DMS114 treated with DMSO at 0.1 percent for 48 hours (cell line): ENCODE measurements at regions not wholly inside any gene's neighbourhood (a gene's known extent, or its start where the extent isn't known, plus 50 kb on each side); places are given as distances from the start of the nearest gene placed in this dataset.

ENCODE experiments used
- DNase-seq: peaks from one replicate; lab custom pipeline; 2025; ENCODE audit not compliant: unreplicated experiment; lab: John Stamatoyannopoulos, UW

GRCh38 chr9:93900971-93901861 is 53.9 kb downstream of the BARX1 start:
- no peak for DNase-seq

- DNase-seq: no peak
Measured at GRCh38 chr9:93900436-93900819, 54.7 kb downstream of the BARX1 start.

- DNase-seq: no peak
Measured at GRCh38 chr9:93899609-93900435, 55.3 kb downstream of the BARX1 start.

GRCh38 chr9:93898502-93899426 is 56.4 kb downstream of the BARX1 start:
- no peak for DNase-seq

- DNase-seq: no peak
Measured at GRCh38 chr9:93898026-93898425, 57.1 kb downstream of the BARX1 start.

GRCh38 chr9:93897075-93897970 is 57.8 kb downstream of the BARX1 start:
- DNase-seq: no peak

GRCh38 chr9:93896496-93897033 is 58.6 kb downstream of the BARX1 start:
- DNase-seq: no peak

- no peak for DNase-seq
Measured at GRCh38 chr9:93896093-93896492, 59.1 kb downstream of the BARX1 start.

GRCh38 chr9:93895535-93895934 is 59.6 kb downstream of the BARX1 start:
- DNase-seq: no peak

GRCh38 chr9:93894691-93895079 is 60.5 kb downstream of the BARX1 start:
- no peak for DNase-seq

GRCh38 chr9:93893899-93894690 is 61.1 kb downstream of the BARX1 start:
- DNase-seq: no peak

GRCh38 chr9:93893194-93893593 is 62.0 kb downstream of the BARX1 start:
- no peak for DNase-seq

GRCh38 chr9:93892748-93893147 is 62.4 kb downstream of the BARX1 start:
- no peak for DNase-seq

- no peak for DNase-seq
Measured at GRCh38 chr9:93891549-93892310, 63.4 kb downstream of the BARX1 start.

GRCh38 chr9:93891050-93891449 is 64.1 kb downstream of the BARX1 start:
- no peak for DNase-seq

- no peak for DNase-seq
Measured at GRCh38 chr9:93890436-93890935, 64.7 kb downstream of the BARX1 start.

- no peak for DNase-seq
Measured at GRCh38 chr9:93886911-93887310, 68.2 kb downstream of the BARX1 start.

GRCh38 chr9:93884808-93885207 is 70.3 kb downstream of the BARX1 start:
- no peak for DNase-seq
